ENCODE measurements at regions not wholly inside any gene's neighbourhood (a gene's known extent, or its start where the extent isn't known, plus 50 kb on each side); places are given as distances from the start of the nearest gene placed in this dataset.

DNA sequence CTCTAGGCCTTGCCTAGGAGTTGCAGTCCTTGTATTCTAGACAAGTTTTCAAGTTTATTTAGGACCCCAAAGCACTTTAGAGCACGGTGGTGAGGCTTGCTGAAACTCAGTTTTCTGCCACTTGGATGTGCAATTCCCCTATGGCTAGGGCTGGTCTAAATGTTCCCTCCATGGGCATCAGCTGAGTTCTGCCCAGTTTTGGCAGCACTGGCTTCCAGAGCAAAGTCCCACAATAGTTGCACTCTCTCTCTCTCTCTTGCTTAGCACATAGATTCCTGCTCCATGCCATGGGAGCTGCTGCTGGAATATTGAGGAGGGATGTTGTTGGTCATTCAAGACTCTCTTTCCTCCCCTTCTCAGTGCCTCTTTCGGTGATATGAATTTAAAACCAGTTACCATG lies 760.2 kb upstream of the SLC39A10 start:
- H3K23ac ChIP-seq (ENCODE audit: insufficient read length) = no peak overlapping the region
- H3K18ac ChIP-seq (ENCODE audit: extremely low read depth, low read length) = no peak overlapping the region
- 97% methylated on average over 2 of the region's 2 CpGs; no CpG with 5 or more reads in 1 of the 2 experiments for WGBS, 2 experiments (ENCODE audit: extremely low coverage in 1 of 2, insufficient coverage in 1 of 2, insufficient read length in 1 of 2, insufficient replicate concordance in 2 of 2, low coverage in 1 of 2, low lambda C conversion rate in 2 of 2, missing lambda C conversion rate in 1 of 2)
- no peaks in the 10 kb centered on the region for H3K79me1 ChIP-seq (ENCODE audit: low read depth, low read length)
- H2BK5ac ChIP-seq (ENCODE audit: low read depth, low read length) = no peak overlapping the region
- ChIA-PET POLR2A (ENCODE audit: partially characterized antibody) (no interaction called here), CTCF (ENCODE audit: partially characterized antibody) (interaction anchor here (1.1 kb wide), 1 partner anchor 30 kb away, joined by 4 read pairs; no protein-coding TSS in a partner anchor)
- no peak overlapping the region for H3K4me2 ChIP-seq (ENCODE audit: insufficient read depth in 1 of 2, low read depth in 2 of 2, low read length in 2 of 2)
- FAIRE-seq (no peak), DNase-seq (ENCODE audit: low read depth in 1 of 2, low spot score in 2 of 2) (no peak)
- H3K27ac ChIP-seq (ENCODE audit: low read depth, low read length) = no peak overlapping the region
- H3K14ac ChIP-seq (ENCODE audit: insufficient read length) = no peak overlapping the region
- no peak overlapping the region for H3K4me3 ChIP-seq (ENCODE audit: extremely low read depth in 1 of 4, insufficient read depth in 2 of 4, low read depth in 3 of 4, low read length in 4 of 4)
- no peak overlapping the region for H3K4ac ChIP-seq (replicated peaks; ENCODE audit: insufficient read length, low read depth, low read length)
- H2AFZ ChIP-seq (ENCODE audit: low read length) = no peak overlapping the region
- no peak overlapping the region for H2AK5ac ChIP-seq (ENCODE audit: low read depth, low read length)
- H3K4me1 ChIP-seq (replicated peaks in 1 of 4; ENCODE audit: control insufficient read depth in 3 of 4, insufficient read depth in 4 of 4, low read length in 3 of 4) = no peaks in the 10 kb centered on the region
- no peaks in the 10 kb centered on the region for H3K36me3 ChIP-seq (ENCODE audit: control insufficient read depth in 2 of 4, insufficient read depth in 4 of 4, low read length in 3 of 4)
- no peaks in the 10 kb centered on the region for H3K27me3 ChIP-seq (replicated peaks in 1 of 4; ENCODE audit: control insufficient read depth in 3 of 4, extremely low read depth in 1 of 4, insufficient read depth in 3 of 4, low read length in 3 of 4)
- no peak overlapping the region for H4K8ac ChIP-seq (ENCODE audit: extremely low read depth, insufficient read depth, low read length)
- no peak overlapping the region for H2BK120ac ChIP-seq (replicated peaks; ENCODE audit: low read depth, low read length)
- H4K91ac ChIP-seq (replicated peaks; ENCODE audit: insufficient read length, low read length) = no peak overlapping the region
- no peaks in the 10 kb centered on the region for H3K23me2 ChIP-seq (ENCODE audit: low read depth, low read length)
- no peak overlapping the region for H4K5ac ChIP-seq (ENCODE audit: insufficient read length, low read depth, low read length)
- H2BK20ac ChIP-seq (ENCODE audit: low read length) = no peak overlapping the region
- no peak overlapping the region for H3K56ac ChIP-seq (replicated peaks; ENCODE audit: insufficient read length, low read depth, low read length)
- H2BK12ac ChIP-seq (ENCODE audit: low read depth, low read length) = no peak overlapping the region
- H4K20me1 ChIP-seq (replicated peaks in 1 of 2; ENCODE audit: control insufficient read depth in 1 of 2, insufficient read depth in 2 of 2, low read length in 2 of 2) = no peaks in the 10 kb centered on the region
- H2BK15ac ChIP-seq (ENCODE audit: low read length) = no peak overlapping the region
- H3K9ac ChIP-seq (replicated peaks in 1 of 4; ENCODE audit: extremely low read depth in 1 of 4, low read depth in 3 of 4, low read length in 3 of 4) = no peak overlapping the region
- no peaks in the 10 kb centered on the region for H3K9me3 ChIP-seq (ENCODE audit: insufficient read depth in 2 of 2, low read depth in 1 of 2, low read length in 1 of 2)
- no peaks in the 10 kb centered on the region for H3K79me2 ChIP-seq (ENCODE audit: control insufficient read depth in 1 of 2, insufficient read depth in 2 of 2, low read length in 2 of 2)
- no peak for TF ChIP-seq BCL11A (IDR thresholded peaks at IDR 0.05; ENCODE audit: low read depth in 2 of 2, low read length in 2 of 2)
